ENCODE measurements at regions not wholly inside any gene's neighbourhood (a gene's known extent, or its start where the extent isn't known, plus 50 kb on each side); places are given as distances from the start of the nearest gene placed in this dataset.
"Not testable (repeated sequence)": the region's sequence is repeated elsewhere in the genome, so short reads cannot be mapped to it uniquely, and the experiment has no call there.

DNA sequence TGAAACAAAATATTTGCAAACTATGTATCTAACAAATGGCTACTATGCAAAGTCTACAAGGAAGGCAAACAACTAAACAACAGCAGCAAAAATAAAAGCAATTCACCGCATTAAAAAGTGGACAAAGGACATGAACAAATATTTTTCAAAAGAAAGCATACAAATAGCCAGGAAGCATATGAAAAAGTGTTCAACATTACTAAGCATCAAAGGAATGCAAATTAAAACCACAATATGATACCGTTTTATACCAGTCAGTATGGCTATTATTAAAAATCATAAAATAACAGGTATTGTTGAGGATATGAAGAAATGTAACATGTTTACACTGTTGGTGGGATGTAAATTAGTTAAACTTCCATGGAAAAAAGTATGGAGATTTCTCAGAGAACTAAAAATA is 1106.7 kb downstream of the PDHA2 start:
- DNase-seq (ENCODE audit: low read depth, low spot score), result no peak

- no peak for DNase-seq (ENCODE audit: low read depth, low spot score)
Observed at GRCh38 chr4:96952610-96953009, 1112.7 kb downstream of the PDHA2 start.

- no peak for DNase-seq (ENCODE audit: low read depth, low spot score)
Observed at GRCh38 chr4:96955226-96955625, 1115.3 kb downstream of the PDHA2 start.

- DNase-seq (ENCODE audit: low read depth, low spot score), result no peak
Observed at GRCh38 chr4:96955691-96956090, 1115.8 kb downstream of the PDHA2 start.

GRCh38 chr4:96969455-96969854 is 1129.6 kb downstream of the PDHA2 start:
- DNase-seq (ENCODE audit: low read depth, low spot score), result no peak

- DNase-seq (ENCODE audit: low read depth, low spot score), result no peak
Observed at GRCh38 chr4:96972920-96973319, 1133.0 kb downstream of the PDHA2 start.

DNA sequence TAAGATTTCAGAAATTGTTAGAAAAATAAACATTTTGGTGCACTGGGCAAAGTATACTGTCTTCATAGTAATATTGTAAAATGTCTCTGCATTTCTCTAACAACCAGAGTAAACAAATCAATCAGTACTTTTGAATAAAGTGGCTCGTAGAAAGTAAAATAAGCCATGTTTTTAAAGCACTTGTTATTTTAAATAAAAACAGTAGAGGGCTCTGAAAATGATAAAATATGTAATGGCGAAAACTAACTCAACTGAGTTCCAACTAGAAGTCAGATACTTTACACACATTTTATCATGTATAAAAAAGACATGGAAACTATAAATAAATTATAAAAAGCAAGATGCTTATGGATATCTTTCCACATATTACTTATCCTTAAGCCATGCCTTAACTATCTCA is 1134.4 kb downstream of the PDHA2 start:
- DNase-seq (ENCODE audit: low read depth, low spot score), result no peak

- peak; percentile 8 for DNase-seq (ENCODE audit: low read depth, low spot score)
Observed at GRCh38 chr4:96983830-96984229, 1143.9 kb downstream of the PDHA2 start.

DNA sequence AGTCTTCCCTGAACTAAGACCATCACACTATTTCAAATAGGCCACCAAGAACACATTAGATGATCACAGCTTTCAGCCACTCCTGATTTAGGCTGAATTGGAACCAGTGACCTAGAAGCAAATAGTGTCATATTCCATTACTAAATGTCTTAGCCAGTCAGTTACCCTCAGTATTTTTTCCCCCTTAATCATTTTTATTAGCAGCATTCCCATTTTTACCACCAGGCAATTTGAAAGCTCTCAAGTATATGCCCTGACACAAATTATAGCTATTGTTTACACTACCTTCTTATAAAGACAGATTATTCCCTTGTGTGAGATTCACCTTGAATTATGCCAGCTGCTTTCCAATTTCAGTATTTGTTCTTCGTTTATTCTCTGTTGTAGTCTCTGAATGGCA is 1146.9 kb downstream of the PDHA2 start:
- DNase-seq (ENCODE audit: low read depth, low spot score), result no peak

DNA sequence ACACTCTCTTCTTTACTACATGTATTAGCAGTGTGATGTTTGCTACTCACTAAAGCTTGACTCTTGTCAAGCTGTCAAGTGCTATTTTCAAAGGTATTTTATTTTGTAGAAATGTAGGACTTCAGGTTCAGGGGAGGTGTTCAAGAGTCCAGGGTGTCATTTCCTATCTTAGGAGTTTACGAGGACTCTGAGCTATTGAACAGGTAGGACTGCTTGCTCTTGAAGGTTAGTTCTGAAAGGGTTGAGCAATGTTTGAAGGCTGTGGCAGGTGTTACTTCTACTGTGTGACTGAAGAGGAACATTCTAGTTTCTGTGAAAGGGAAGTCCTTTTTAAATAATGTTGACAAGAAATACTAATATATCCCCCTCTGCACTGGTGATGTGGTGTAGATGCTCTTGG is 1151.2 kb downstream of the PDHA2 start:
- DNase-seq (ENCODE audit: low read depth, low spot score), result no peak

GRCh38 chr4:96992443-96992842 is 1150.8 kb downstream of the STPG2 start:
- no peak for DNase-seq (ENCODE audit: low read depth, low spot score)

DNA sequence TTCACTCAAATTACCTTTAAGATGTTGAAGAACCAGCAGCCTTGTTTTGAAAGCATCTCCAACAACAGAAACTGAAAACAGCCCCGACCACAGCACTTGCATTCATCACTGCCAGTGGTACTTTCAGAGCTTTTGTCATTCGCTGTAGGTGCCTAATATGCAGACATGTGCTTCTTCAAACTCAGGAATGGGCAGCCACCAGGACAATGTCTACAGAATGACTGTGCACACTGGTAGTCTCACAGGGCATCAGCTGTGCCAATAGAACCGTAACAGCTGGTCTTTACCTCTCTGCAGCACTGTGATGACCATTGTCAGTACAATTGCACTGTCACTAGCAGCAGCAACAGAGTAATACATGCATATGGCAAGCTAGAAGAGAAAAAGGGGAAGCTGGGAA is 1149.7 kb downstream of the STPG2 start:
- no peak for DNase-seq (ENCODE audit: low read depth, low spot score)

- DNase-seq (ENCODE audit: low read depth, low spot score), result no peak
Observed at GRCh38 chr4:97003715-97004114, 1139.6 kb downstream of the STPG2 start.

DNA sequence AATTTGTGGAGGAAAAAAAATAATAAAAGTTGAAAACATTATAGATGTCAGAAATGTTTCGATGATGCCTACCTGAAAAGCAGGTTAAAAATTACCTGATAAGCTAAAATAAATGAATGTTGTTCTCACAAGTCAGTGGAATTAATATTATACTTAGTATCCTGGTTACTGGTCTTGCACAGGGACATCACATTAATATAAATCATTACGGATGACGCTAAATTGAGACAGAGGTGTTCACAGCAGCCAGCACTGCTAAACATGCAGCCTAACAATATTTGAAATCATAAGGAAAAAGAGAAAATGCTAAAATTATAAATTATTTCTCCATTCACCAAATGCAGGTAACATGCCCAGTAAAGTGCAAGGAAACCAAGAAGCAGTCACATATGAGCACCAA is 1130.0 kb downstream of the STPG2 start:
- DNase-seq (ENCODE audit: low read depth, low spot score), result no peak

- no peak for DNase-seq (ENCODE audit: low read depth, low spot score)
Observed at GRCh38 chr4:97013711-97014110, 1129.6 kb downstream of the STPG2 start.

GRCh38 chr4:97015301-97015700 is 1128.0 kb downstream of the STPG2 start:
- DNase-seq (ENCODE audit: low read depth, low spot score), result no peak

DNA sequence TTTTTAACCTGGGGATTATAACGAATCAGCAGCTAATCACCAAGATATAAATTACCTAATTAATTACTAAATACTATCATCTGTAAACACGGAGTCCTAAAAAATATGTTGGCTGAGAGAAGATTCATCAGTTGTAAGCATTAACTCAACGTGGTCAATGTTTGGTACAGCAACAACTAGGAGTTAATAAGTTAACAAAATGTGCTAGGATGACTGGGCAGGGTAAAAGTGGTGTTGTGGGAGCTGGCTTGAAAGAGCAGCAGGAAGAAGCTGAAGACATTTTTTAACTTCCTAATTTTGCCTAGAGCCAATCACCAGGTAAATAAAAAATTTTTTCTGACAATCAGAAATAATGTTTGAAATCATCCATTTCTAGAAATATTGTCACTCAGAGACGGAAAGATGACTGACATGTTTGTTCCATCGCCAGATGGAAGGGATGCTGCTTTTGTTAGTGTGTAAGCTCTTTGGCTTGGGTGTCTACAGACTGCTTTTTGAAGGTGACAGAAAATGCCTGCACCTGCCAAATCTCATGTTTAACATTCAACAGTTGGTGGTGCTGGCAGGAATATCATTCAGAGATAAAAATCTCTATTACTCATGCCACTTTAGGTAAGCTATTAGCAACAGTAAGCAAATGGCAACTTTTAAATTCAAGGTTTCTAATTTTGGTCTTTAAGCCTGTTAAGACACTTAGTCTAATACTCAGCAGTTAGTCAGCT is 1126.9 kb downstream of the STPG2 start:
- DNase-seq (ENCODE audit: low read depth, low spot score), result no peak

- no peak for DNase-seq (ENCODE audit: low read depth, low spot score)
Observed at GRCh38 chr4:97027728-97028410, 1115.4 kb downstream of the STPG2 start.

GRCh38 chr4:97028785-97029184 is 1114.5 kb downstream of the STPG2 start:
- DNase-seq (ENCODE audit: low read depth, low spot score), result no peak

- not testable (repeated sequence) for DNase-seq (ENCODE audit: low read depth, low spot score)
Observed at GRCh38 chr4:97037411-97038145, 1105.7 kb downstream of the STPG2 start.

- DNase-seq (ENCODE audit: low read depth, low spot score), result no peak
Observed at GRCh38 chr4:97038146-97038516, 1105.1 kb downstream of the STPG2 start.

GRCh38 chr4:97072666-97073065 is 1070.6 kb downstream of the STPG2 start:
- DNase-seq (ENCODE audit: low read depth, low spot score), result no peak

DNA sequence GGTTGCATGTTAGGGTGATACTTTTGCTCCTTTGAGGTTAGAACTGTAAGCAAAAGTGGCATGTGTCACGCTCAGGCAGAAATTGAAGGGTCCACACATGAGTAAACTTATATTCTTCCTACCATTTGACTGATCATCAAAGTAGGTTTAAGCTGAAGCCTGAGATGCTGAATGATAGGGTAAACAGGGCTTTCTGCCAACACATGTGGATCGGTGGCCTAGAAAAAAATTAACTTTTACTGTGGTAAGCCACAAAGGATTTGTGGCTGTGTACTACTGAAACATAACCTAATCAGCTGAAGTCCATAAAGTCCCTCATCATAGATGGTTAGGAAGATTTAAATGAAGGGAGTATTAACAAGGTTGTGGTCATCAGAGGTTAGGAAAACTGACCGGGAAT is 1070.1 kb downstream of the STPG2 start:
- no peak for DNase-seq (ENCODE audit: low read depth, low spot score)
